Daoy (cell line): ENCODE measurements at regions not wholly inside any gene's neighbourhood (a gene's known extent, or its start where the extent isn't known, plus 50 kb on each side); places are given as distances from the start of the nearest gene placed in this dataset.

Source experiments
- DNase-seq: peaks from one replicate; pipeline ENCODE4 v3.0.0-alpha.2; 2015; ENCODE audit warnings: low read depth

DNA sequence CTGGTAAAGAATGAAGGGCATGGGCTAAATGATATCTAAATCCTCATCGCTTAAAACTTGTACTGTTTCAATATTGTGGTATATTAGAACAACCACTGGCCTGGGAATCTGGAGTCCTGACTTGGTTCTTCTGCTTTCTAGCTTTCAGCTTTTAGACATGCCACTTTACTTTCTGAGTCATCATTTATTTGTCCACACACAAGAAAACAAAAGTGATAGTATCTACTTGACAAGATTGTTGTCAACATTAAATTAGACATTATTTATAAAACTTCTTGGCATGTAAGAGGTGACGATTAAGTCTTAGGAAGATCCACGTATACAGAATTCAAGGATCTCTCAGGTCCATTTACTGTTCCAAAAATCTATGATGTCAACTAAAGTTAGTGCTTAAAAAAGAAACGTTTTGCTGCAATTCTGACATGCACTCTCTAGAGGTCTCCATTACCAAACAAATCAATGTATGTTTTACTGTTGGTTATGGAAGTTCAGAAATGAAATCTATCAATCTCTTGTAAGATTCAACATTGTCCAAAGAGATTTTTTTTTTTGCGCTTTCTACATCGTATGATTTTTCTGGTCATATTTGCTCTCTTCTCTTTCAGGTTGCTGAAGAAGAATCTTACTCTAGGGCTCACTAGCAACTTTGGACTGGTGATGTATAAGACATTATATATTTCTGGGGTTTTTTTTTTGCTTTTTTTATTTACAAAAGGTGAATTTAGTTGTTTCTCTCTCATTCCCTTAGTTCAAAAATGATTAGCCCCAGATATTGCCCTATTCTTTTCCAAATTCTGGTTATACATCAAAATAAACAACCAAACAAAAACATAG lies 53.6 kb upstream of the DYNC1I1 start:
- DNase-seq: no peak

- DNase-seq: no peak
Measured at GRCh38 chr7:95716357-95717122, 55.8 kb upstream of the DYNC1I1 start.

DNA sequence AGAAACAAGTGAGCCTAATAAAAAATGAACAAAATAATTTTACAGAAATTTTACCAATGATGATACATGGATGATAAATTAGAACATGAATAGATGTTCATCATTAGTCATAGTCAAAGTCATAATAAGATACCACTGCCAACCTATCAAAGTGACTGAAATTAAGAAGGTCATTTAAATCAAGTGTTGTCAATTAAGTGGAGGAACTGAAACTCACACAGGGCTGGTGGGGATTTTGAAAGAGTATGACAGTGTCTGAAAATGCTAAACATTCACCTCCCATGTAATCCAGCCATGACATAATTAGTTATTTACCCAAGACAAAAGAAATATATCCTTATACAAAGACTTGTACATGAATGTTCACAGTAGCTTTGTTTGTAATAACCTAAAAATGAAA lies 57.1 kb upstream of the DYNC1I1 start:
- DNase-seq: no peak

DNA sequence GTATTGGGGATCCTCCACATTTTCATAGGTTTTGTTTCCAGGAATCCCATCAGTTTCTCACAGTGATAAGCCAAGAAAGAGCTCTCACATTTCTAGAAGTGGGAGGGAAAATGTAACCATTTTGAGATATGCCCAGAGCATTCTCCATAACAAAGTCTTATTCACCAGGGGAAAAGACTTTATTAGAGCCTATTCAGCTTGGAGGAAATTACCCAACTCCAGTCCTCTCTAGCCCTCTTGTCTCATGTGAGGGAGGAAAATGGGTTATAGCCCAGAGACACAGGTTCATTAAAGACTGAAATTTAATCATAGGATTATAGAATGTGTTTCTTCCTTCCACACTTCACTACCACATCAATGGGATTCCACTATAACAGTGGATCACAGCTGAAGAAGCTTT lies 61.6 kb upstream of the DYNC1I1 start:
- no peak for DNase-seq

GRCh38 chr7:95700917-95701316 lies 71.4 kb upstream of the DYNC1I1 start:
- no peak for DNase-seq

DNA sequence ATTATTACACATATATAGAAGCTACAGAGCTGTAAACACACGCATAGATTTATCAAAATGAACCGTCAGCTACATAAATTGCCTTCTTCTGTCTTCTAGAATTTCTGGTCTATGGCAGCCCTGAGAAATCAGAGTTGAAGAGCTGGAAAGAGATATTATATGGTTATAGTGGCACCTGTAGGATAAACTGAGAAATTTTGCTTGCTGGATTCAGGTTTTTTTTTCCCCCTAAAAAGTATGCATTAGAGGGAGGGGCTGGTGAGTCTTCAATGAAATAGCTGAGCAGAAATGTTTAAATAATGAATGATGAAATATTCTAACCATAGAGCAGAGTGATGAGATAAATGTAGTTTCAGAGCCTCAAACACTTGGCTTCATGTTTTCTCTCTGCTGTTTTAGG lies 78.0 kb upstream of the DYNC1I1 start:
- no peak for DNase-seq

DNA sequence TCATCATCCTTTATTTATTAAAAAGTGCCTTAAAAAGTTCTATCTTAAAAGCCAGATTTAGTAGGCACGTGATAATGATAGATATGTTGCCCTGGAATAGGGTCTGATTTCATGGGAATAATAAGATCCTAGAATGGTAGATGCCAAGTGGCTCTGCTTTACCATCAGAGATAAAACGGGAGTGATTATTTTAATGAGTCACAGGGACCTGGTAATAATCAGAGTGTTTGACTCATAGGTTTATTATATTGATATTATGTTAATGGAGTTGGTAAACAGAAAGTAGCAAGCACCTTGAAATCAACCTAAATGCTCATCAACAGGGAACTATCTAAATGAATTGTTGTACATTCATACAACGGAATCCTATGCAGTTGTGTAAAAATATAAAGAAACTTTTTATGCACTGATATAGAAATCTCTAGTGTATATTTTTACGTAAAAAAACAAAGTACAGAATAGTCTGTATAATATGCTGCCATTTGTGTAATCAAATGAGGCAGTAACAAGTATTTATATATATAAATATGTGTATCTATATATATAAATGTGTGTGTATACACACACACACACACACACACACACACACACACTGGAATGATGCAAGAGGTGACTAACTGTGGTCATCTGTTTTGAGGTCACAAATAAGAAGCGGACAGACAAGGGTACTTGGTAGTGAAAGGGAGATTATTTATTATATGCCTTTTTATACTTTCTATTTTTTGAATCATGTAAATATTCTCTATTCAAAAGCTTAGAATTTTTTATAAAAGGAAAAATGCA lies 78.6 kb upstream of the DYNC1I1 start:
- DNase-seq: no peak

DNA sequence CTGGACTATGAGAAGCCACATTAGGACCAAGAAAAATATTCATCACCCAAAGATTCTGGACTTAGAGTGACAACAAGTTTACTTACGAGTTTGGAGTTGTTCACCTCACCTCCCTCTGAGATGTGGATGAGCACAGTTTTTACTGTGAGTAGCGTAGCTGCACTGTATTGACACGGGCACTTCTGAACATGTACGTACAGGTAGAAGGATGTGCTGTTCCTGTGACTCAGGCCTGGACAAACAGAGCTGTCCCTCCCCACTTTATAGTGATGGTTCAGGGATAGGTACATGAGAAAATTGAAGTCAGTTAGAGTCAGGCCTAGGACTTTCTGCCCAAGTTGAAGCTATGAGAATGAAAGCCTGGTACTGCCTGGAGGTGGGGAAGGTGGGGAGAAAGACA lies 80.9 kb upstream of the DYNC1I1 start:
- no peak for DNase-seq

DNA sequence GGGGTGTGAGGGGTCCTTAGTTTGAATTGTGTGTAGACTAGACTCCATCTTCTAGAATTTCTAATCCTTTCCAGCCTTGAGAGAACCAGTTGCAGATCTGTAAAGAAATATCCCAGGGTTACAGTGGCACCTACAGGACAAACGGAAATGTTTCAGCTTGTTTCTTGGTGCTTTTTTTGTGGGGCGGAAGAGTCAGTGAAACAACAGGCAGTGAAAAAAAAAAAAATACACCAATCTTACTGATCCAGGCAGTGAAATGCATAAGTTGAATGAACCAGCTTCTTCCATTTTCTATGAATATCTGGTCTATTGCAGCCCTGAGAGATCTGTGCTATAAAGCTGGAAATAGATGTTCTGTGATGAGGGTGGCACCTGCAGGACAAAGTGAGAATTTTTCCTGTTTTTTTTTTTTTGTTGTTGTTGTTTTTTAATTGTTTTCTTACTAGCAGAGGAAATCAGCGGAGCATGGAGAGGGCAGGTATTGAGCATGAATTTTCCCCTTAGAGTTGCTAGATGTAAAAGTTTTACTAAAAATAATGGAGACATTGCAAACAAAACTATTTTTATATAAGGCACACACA lies 81.9 kb upstream of the DYNC1I1 start:
- peak; percentile 21 for DNase-seq

- DNase-seq: peak; percentile 32
Measured at GRCh38 chr7:95688931-95689495, 83.3 kb upstream of the DYNC1I1 start.

- DNase-seq: peak; percentile 28
Measured at GRCh38 chr7:95687759-95688343, 84.5 kb upstream of the DYNC1I1 start.

- DNase-seq: peak; percentile 63
Measured at GRCh38 chr7:95686109-95686508, 86.2 kb upstream of the DYNC1I1 start.

- DNase-seq: no peak
Measured at GRCh38 chr7:95684505-95684904, 87.8 kb upstream of the DYNC1I1 start.

DNA sequence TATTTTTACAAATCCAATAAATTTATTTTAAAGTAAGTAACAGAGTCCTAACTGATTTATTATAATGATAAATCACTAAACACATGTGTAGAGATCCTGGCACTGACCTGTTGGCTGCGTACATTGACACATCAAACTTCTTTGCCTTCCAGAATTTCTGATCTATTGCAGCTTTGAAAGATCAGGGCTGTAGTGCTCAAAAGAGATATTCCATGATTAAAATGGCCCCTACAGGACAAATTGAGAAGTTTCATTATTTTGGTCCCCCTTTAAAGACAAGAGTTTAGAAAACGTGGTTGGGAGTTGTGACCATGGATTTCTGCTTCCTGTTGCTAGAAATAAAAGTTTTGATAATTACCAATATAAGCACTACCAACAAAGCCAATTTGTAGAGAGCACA lies 87.7 kb upstream of the PDK4 start:
- DNase-seq: no peak

DNA sequence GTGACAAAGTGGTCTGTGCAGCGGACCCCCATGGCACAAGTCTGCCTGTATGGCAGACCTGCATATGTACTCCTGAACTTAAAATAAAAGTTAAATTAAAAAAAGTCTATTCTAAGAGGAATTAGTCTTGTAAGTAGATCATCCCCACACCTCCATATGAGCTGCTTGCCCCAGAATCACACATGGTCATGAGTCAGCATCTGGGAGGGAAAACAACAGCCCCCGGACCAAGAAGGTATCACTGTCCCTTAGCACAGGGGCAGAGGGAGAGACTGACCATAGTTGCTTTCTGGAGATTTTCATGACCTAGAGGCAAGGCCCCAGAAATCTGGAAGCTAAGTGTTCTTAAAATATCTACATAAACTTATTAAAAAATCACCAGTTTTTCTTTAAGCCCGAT lies 86.6 kb upstream of the PDK4 start:
- DNase-seq: no peak

- no peak for DNase-seq
Measured at GRCh38 chr7:95676691-95677090, 80.4 kb upstream of the PDK4 start.

- no peak for DNase-seq
Measured at GRCh38 chr7:95675632-95676031, 79.3 kb upstream of the PDK4 start.

GRCh38 chr7:95675016-95675415 lies 78.7 kb upstream of the PDK4 start:
- DNase-seq: no peak

GRCh38 chr7:95674101-95674500 lies 77.8 kb upstream of the PDK4 start:
- no peak for DNase-seq

GRCh38 chr7:95672434-95672833 lies 76.1 kb upstream of the PDK4 start:
- no peak for DNase-seq

- no peak for DNase-seq
Measured at GRCh38 chr7:95669513-95669912, 73.2 kb upstream of the PDK4 start.
